Stomach (tissue), 8 donors: ENCODE measurements at regions not wholly inside any gene's neighbourhood (a gene's known extent, or its start where the extent isn't known, plus 50 kb on each side); places are given as distances from the start of the nearest gene placed in this dataset.
A peak's percentile ranks its signal among the peaks of the same experiment; 100 is the strongest.

Experiments
- DNase-seq, 2 donors: peaks; one replicate each; pipeline versions ENCODE4 v3.0.0 to v3.0.0-alpha.2; 2013 to 2019
- H3K27ac ChIP-seq, 5 donors: fragments of 200-600 bp in 4 of 5; sonication (generic) in 4 of 5; one replicate each; pipeline ENCODE4 v1.5.1; 2013 to 2019; ENCODE audit warnings: mild to moderate bottlenecking in 1 of 5, moderate library complexity in 1 of 5
- H3K27me3 ChIP-seq, 3 donors: fragments of 200-600 bp; sonication (generic); one replicate each; pipeline ENCODE4 v1.5.1; 2017 to 2019; ENCODE audit warnings: mixed run types in 1 of 3
- H3K36me3 ChIP-seq, 4 donors: fragments of 200-600 bp; sonication (generic); 1 replicate in 3 of 4; 2 replicates in 1 of 4; pipeline ENCODE4 v1.5.1; 2016 to 2019
- H3K4me1 ChIP-seq, 4 donors: fragments of 200-600 bp; sonication (generic); one replicate each; pipeline ENCODE4 v1.5.1; 2016 to 2019
- H3K4me3 ChIP-seq, 4 donors: fragments of 200-600 bp; sonication (generic) in 3 of 4; one replicate each; pipeline ENCODE4 v1.5.1; 2016 to 2019; ENCODE audit warnings: mild to moderate bottlenecking in 1 of 4
- H3K9me3 ChIP-seq, 4 donors: fragments of 200-600 bp; sonication (generic); one replicate each; pipeline ENCODE4 v1.5.1; 2016 to 2019
- CTCF ChIP-seq, 7 experiments: fragments of 450-650 bp in 4 of 7; fragments of 200-600 bp in 3 of 7; sonication (generic) in 3 of 7; IDR thresholded peaks; one replicate each; pipeline ENCODE4 v1.5.1; 2016 to 2019; ENCODE audit warnings: antibody characterized with exemption in 7 of 7, control low read depth in 2 of 7, mild to moderate bottlenecking in 1 of 7
- EP300 ChIP-seq: sonication (generic); formaldehyde crosslinking; IDR thresholded peaks from one replicate; pipeline ENCODE4 v1.6.1; 2017; ENCODE audit warnings: antibody characterized with exemption
- POLR2A ChIP-seq, 4 donors: fragments of 450-650 bp; IDR thresholded peaks; one replicate each; pipeline ENCODE4 v1.6.1; 2016; ENCODE audit warnings: antibody characterized with exemption in 4 of 4, control low read depth in 2 of 4, mild to moderate bottlenecking in 1 of 4, moderate library complexity in 1 of 4
- POLR2AphosphoS5 ChIP-seq, 3 donors: sonication (generic); formaldehyde crosslinking; IDR thresholded peaks; one replicate each; pipeline ENCODE4 v1.6.1; 2016; ENCODE audit warnings: antibody characterized with exemption in 3 of 3
- whole genome bisulfite sequencing, 5 donors: extraction: QIAGEN DNeasy Blood & Tissue Kit in 3 of 5; methylation state at CpG; one replicate each; pipeline versions ENCODE4 v1.1.5 to v1.1.7; 2013 to 2018; 5-methylcytosine and 5-hydroxymethylcytosine counted together
- intact Hi-C: fragments of 100-400 bp; cut with DNase I; formaldehyde crosslinking; loops from one replicate; pipeline ENCODE4 v1.15.1; 2023; ENCODE audit warnings: low total_unique reads
- donor health status: healthy with polysubstance abuse.
- donor health status: Bipolar disorder and iron deficiency.
- donor health status: healthy.

GRCh38 chr9:30301271-30301963 lies 2083.0 kb upstream of the ACO1 start:
- no peaks in the 10 kb centered on the region for H3K27me3 ChIP-seq
- DNase-seq: peak in 1 of 2 donors; percentile 26
- no peak overlapping the region for H3K27ac ChIP-seq
- 24 to 37% (median 31%) methylated on average over 5 of the region's 5 CpGs for WGBS, 5 donors
- no peak for TF ChIP-seq POLR2A (IDR thresholded peaks at IDR 0.05)
- TF ChIP-seq CTCF (IDR thresholded peaks at IDR 0.05): no peak
- TF ChIP-seq POLR2AphosphoS5 (IDR thresholded peaks at IDR 0.05): no peak
- no peak for TF ChIP-seq EP300
- intact Hi-C loops: no loop called here
- H3K36me3 ChIP-seq: no peaks in the 10 kb centered on the region
- H3K4me1 ChIP-seq: no peaks in the 10 kb centered on the region
- H3K9me3 ChIP-seq: peaks cover 0 to 6% (median 2%) of the 10 kb centered on the region in 4 donors
- H3K4me3 ChIP-seq: no peak overlapping the region

- H3K4me3 ChIP-seq: no peak overlapping the region
- no peak for DNase-seq
- H3K27ac ChIP-seq: no peak overlapping the region
- H3K36me3 ChIP-seq: no peaks in the 10 kb centered on the region
- WGBS, 5 donors: 86 to 91% (median 90%) methylated on average over 2 of the region's 2 CpGs
- H3K9me3 ChIP-seq: peaks cover 0 to 5% (median 0%) of the 10 kb centered on the region in 4 donors
- intact Hi-C loops: no loop called here
- TF ChIP-seq EP300 (no peak), POLR2A (IDR thresholded peaks at IDR 0.05) (no peak), POLR2AphosphoS5 (IDR thresholded peaks at IDR 0.05) (no peak), CTCF (IDR thresholded peaks at IDR 0.05) (no peak)
- no peaks in the 10 kb centered on the region for H3K4me1 ChIP-seq
- no peaks in the 10 kb centered on the region for H3K27me3 ChIP-seq
These were observed 2073.7 kb upstream of the ACO1 start for GRCh38 chr9:30310711-30311110.

- H3K36me3 ChIP-seq: no peaks in the 10 kb centered on the region
- H3K4me3 ChIP-seq: no peak overlapping the region
- TF ChIP-seq POLR2AphosphoS5 (IDR thresholded peaks at IDR 0.05) (no peak), CTCF (IDR thresholded peaks at IDR 0.05) (no peak), POLR2A (IDR thresholded peaks at IDR 0.05) (no peak), EP300 (no peak)
- WGBS, 5 donors: 60 to 72% (median 68%) methylated on average over 4 of the region's 4 CpGs
- H3K27me3 ChIP-seq: no peaks in the 10 kb centered on the region
- intact Hi-C loops: no loop called here
- no peak for DNase-seq
- H3K9me3 ChIP-seq: no peaks in the 10 kb centered on the region
- no peak overlapping the region for H3K27ac ChIP-seq
- H3K4me1 ChIP-seq: no peaks in the 10 kb centered on the region
These were observed 2055.0 kb upstream of the ACO1 start for GRCh38 chr9:30329431-30329830.

- WGBS, 5 donors: 84 to 92% (median 91%) methylated on average over 15 of the region's 15 CpGs
- H3K27ac ChIP-seq: no peak overlapping the region
- H3K36me3 ChIP-seq: no peaks in the 10 kb centered on the region
- H3K4me3 ChIP-seq: no peak overlapping the region
- intact Hi-C loops: no loop called here
- peaks cover 0 to 15% (median 2%) of the 10 kb centered on the region in 4 donors for H3K9me3 ChIP-seq
- TF ChIP-seq CTCF (IDR thresholded peaks at IDR 0.05) (no peak), EP300 (no peak), POLR2A (IDR thresholded peaks at IDR 0.05) (no peak), POLR2AphosphoS5 (IDR thresholded peaks at IDR 0.05) (no peak)
- H3K4me1 ChIP-seq: no peaks in the 10 kb centered on the region
- H3K27me3 ChIP-seq: no peaks in the 10 kb centered on the region
- no peak for DNase-seq
These were observed 2035.5 kb upstream of the ACO1 start for GRCh38 chr9:30348904-30349303.
